OCI-LY1 (cell line): ENCODE measurements at regions not wholly inside any gene's neighbourhood (a gene's known extent, or its start where the extent isn't known, plus 50 kb on each side); places are given as distances from the start of the nearest gene placed in this dataset.

ENCODE experiments used
- EZH2 ChIP-seq: fragments of 200-600 bp; sonication (generic), shearing (Covaris generic); IDR thresholded peaks from 2 replicates; pipeline ENCODE4 v1.8.0; 2017; ENCODE audit warnings: borderline replicate concordance, mixed run types, mild to moderate bottlenecking, antibody characterized with exemption, low read length, moderate library complexity, mixed read lengths
- TF ChIP-seq, protein P1 (sequence below): fragments of 200-600 bp; sonication (generic), shearing (Covaris generic); IDR thresholded peaks from 2 replicates; pipeline ENCODE4 v1.5.1; 2017; ENCODE audit warnings: mild to moderate bottlenecking, antibody characterized with exemption, low read length, moderate library complexity, mixed read lengths

DNA sequence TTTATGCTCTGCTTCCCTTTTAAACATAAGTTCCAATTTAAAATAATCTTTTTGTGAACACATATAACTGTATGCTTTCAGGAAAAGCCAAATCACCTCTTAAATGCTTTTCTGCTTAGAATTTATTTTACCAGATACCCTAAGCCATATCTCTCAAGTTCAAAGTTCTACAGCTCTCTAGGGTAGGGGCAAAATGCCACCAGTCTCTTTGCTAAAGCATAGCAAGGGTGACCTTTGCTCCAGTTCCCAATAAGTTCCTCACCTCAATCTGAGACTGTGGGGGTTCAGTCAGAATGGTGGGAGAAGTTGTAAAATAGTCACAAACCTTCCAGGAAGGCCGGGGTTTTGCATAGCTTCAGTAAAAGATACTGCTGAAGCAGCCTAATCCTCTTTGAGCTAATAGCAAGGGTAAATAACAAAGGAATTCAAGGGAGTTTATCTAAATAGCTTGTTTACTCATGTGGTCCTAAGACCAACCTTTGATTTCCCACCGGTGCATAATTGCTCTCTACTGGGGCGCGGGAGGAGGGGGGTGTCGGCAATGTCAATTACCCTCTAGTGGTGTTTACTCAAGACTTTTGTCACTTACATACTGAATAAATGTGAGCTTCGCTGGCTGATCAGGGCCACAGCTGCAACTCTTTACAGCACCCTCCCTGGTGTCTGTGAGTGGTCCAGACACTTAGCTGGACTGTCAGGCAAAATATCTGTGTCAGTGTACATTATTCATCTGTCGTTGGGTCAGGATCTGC is 1376.2 kb downstream of the NCAM2 start:
- TF ChIP-seq, protein P1, sequence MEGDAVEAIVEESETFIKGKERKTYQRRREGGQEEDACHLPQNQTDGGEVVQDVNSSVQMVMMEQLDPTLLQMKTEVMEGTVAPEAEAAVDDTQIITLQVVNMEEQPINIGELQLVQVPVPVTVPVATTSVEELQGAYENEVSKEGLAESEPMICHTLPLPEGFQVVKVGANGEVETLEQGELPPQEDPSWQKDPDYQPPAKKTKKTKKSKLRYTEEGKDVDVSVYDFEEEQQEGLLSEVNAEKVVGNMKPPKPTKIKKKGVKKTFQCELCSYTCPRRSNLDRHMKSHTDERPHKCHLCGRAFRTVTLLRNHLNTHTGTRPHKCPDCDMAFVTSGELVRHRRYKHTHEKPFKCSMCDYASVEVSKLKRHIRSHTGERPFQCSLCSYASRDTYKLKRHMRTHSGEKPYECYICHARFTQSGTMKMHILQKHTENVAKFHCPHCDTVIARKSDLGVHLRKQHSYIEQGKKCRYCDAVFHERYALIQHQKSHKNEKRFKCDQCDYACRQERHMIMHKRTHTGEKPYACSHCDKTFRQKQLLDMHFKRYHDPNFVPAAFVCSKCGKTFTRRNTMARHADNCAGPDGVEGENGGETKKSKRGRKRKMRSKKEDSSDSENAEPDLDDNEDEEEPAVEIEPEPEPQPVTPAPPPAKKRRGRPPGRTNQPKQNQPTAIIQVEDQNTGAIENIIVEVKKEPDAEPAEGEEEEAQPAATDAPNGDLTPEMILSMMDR, result no peak
- TF ChIP-seq EZH2, result no peak
